A204.1 (cell line): ENCODE measurements at regions not wholly inside any gene's neighbourhood (a gene's known extent, or its start where the extent isn't known, plus 50 kb on each side); places are given as distances from the start of the nearest gene placed in this dataset.
A peak's percentile ranks its signal among the peaks of the same experiment; 100 is the strongest.
"Not testable (repeated sequence)": the region's sequence is repeated elsewhere in the genome, so short reads cannot be mapped to it uniquely, and the experiment has no call there.

ENCODE experiments used
- FAIRE-seq: peaks from 2 replicates; lab custom pipeline; 2012; peaks lifted over from hg19 to GRCh38; lab: Jason Lieb, UNC

GRCh38 chr5:52255308-52255707 is 532.4 kb upstream of the ITGA1 start:
- FAIRE-seq: no peak

- FAIRE-seq: no peak
These were observed 524.9 kb upstream of the ITGA1 start for GRCh38 chr5:52262844-52263243.

GRCh38 chr5:52269401-52269800 is 518.3 kb upstream of the ITGA1 start:
- FAIRE-seq: no peak

DNA sequence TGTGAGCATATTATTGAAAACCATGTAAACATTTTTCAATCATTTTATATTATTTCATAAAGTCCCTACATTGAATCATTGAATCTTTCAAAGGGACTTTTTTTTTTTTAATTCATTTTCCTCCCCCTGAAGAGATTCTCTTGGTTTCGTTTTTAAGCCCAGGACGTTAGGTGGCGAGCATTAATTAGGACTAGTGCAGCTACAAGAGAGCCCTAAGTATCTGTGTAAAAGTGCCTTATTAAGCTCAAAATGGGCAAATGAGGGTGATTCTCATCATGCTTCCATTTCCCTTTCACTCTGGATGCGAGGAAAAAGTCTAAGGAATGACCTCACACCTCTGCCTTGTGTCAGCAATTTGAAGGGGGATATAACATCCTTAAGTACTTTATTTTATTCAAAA is 517.9 kb upstream of the ITGA1 start:
- FAIRE-seq: no peak

DNA sequence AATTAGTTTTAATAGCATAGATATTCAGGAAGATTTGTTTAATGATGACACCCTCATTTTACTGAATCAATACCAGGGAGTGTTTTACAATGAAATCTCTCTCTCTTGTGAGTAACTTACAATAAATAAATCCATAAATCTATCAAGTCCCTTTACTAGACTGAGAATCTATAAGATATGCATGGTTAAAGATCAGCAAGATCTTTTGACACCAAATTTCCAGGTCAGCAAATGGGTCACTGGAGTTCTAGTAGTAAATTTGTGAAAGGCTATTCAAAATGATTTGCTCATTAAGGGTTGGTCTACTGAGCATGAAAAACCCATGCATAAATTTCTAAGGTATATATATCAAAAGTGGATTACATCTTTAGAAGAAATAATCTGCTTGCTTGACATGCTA is 512.1 kb upstream of the ITGA1 start:
- FAIRE-seq: no peak

DNA sequence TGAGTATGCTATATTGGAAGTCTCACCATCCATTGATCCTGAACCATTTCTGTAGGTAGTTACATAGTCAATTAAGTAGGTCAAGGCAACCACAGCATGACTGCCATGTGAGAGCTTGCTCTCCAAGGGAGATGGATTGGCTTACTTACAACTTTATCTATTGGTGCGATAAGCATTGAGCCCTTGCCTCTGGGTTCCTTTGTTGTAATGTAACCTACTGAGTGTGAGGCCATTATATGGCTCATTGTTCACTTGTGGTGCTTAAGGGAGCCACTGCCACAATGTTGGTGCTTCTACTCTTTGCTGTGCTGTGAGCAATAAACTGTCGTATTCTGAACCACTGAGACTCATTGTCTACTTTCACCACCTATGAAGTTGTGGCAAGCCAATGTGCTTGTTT is 510.6 kb upstream of the ITGA1 start:
- no peak for FAIRE-seq

GRCh38 chr5:52282647-52283046 is 505.1 kb upstream of the ITGA1 start:
- FAIRE-seq: no peak

DNA sequence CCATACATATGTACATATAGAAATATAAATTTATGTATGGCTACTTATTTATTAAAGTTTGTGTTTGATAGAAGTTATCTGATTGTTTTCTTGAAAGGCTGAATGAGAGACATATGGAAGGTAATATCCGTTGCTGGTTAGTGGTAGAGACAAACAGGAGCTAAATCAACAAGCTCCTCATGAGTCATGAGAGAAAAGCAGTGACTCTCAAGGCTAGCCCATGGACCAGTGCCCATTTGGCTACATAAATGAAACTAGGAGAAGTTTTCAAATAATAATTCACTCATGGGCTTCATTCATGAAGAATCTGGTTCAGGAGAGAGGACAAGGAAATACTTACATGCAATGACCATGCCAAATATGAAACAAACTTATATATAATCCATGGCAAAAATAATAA is 504.5 kb upstream of the ITGA1 start:
- FAIRE-seq: no peak

DNA sequence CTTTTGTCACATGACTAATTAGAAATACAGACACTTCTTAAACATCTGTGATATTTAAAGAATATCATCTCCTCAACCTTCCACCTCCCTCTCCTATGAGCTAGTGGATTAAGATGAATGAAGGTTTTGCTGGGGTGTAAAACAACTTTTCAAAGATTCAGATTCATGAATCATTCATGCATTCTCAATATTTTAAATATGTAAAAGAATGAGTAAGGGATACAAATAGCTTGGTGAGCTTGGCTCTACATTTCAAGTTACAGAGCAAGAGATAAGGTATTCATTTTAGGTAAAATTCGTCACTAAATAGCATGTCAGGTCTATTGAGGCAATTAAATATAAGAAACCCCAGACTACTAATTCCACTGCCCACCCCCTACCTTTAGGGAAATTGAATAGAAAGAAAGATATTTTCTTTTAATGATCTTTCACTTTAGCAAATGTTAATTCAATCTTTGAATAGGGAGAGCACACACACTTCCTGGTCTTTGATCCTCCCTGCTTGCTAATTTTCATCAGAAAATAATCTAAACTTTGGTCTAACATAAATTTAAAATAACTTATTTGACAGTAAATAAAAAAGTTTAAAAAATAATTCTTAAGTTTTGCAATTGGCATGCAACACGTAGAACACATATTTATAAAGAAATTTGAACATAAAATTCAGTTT is 486.9 kb upstream of the ITGA1 start:
- no peak for FAIRE-seq

DNA sequence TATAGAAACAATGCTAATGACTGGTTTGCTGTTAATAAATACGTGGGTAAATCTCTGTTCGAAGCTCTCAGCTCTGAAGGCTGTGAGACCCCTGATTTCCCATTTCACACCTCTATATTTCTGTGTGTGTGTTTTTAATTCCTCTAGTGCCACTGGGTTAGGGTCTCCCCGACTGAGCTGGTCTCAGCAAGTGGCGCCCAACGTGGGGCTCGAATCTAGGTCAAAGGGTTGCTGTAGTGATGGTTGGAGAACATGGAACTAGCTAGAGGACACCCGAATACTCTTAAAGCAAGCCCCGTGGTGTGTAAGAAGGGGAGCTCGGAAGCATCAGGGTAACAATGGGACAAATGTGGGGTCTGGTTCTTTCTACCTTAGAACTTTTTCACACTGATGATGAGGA is 482.9 kb upstream of the ITGA1 start:
- not testable (repeated sequence) for FAIRE-seq

GRCh38 chr5:52328220-52328806 is 459.4 kb upstream of the ITGA1 start:
- no peak for FAIRE-seq

GRCh38 chr5:52331725-52332124 is 456.0 kb upstream of the ITGA1 start:
- no peak for FAIRE-seq

DNA sequence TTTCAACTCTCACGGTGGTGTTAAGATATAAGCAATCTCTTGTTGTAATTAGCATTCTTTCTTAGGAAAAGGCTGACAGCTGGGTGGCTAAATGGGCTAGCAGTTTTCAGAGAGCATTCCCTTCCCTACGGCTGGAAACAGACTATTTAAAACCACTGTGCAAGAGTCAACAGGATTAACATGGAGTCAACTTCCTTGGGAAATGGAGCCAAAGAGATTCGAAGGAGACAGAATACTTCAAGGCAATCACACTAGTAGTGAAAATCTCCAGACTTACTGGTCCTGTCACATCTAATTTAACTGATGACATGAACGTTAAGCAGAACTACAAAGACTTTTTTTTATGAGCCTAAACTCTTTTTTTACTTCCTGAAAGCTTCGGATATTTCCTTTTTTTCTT is 453.3 kb upstream of the ITGA1 start:
- FAIRE-seq: no peak

- no peak for FAIRE-seq
These were observed 448.4 kb upstream of the ITGA1 start for GRCh38 chr5:52339285-52339684.

DNA sequence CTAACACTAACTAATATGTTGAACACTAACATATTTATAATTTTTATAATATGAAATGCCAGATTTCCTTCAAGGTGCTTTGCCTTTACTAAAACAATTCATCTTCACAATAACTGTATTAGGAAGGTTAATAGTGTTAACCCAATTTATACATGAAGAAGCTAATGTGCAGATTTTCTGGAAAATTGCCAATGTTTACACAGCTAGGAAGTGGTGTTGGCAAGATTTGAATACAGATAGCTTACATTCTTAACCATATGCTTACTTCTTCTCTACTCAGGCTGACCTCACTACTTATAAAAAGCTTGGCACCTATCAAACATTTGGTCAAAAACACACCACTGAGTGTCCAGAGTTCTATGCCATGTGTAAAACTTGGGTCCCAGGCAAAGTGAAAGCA is 445.4 kb upstream of the ITGA1 start:
- no peak for FAIRE-seq

- FAIRE-seq: peak; percentile 84
These were observed 431.3 kb upstream of the ITGA1 start for GRCh38 chr5:52356311-52356918.

DNA sequence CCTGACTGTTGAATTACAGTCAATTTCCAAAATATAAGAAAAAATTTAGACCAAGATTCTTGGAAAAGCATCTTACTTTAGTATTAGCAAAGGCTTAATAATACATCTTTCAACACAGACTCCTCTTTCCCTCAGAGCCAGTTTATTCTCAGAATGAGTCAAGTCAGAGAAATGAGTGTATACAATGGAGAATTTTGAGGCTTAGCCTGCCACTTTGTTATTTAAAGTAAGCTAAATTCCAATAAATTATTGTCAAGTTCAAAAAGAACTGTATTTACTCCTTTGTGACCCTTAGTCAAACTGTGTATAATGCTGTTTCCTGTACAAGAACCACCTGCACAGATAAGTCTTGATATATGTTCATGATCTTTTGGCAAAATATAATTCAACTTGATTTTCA is 428.5 kb upstream of the ITGA1 start:
- no peak for FAIRE-seq

- FAIRE-seq: no peak
These were observed 426.7 kb upstream of the ITGA1 start for GRCh38 chr5:52360985-52361384.

GRCh38 chr5:52374286-52374685 is 413.4 kb upstream of the ITGA1 start:
- no peak for FAIRE-seq

DNA sequence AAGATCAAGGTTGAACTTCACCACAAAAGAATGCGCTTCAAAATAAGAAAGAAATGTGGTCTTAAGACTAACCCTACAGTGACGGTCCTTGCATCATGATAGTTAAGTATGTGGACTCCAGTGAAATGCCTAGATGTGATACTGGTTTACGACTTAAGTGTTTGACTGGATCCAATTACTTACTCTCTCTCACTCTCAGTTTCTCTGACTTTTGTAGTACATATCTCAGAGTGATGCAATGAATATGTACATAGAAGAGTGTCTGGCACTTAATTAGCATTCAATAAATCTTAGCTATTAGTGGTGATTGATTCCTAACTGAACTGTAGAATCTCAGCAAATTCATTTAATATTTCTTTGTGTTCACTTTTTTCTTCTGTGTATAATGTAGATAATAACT is 411.7 kb upstream of the ITGA1 start:
- FAIRE-seq: no peak

GRCh38 chr5:52376592-52376991 is 411.1 kb upstream of the ITGA1 start:
- FAIRE-seq: no peak

GRCh38 chr5:52378237-52378636 is 409.5 kb upstream of the ITGA1 start:
- no peak for FAIRE-seq

DNA sequence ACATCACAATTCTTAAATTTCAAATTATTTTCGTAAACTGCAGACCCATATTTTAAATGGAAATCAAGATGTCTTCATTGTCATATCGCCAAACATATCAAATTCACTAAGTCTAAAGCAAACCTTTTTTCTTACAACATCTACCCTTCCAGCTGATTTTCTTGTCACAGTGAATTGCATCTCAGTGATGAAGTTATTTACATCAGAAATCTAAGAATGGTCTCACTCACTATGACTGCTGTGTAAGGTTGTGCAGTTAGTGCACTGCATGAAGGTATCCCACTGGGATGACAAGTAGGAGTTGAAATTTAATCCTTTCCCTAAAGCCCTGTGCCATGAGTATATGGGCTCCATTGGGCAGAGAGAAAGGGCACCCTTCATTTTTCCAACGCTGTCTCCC is 399.4 kb upstream of the ITGA1 start:
- FAIRE-seq: no peak

- FAIRE-seq: no peak
These were observed 395.4 kb upstream of the ITGA1 start for GRCh38 chr5:52392321-52392720.
